IMR-90 (cell line): ENCODE measurements at regions not wholly inside any gene's neighbourhood (a gene's known extent, or its start where the extent isn't known, plus 50 kb on each side); places are given as distances from the start of the nearest gene placed in this dataset.
"Not testable (repeated sequence)": the region's sequence is repeated elsewhere in the genome, so short reads cannot be mapped to it uniquely, and the experiment has no call there.

Experiments
- ATAC-seq: fragments of 200-7000 bp; cut with Tn5 transposase; 2 replicates; pipeline ENCODE4 v1.9.1; 2020; ENCODE audit warnings: low read depth, mild to moderate bottlenecking, moderate library complexity
- BruUV-seq: library from RNA; stranded (reverse); fragments of 400-500 nt; replicated peaks from 2 replicates; lab custom pipeline; 2021; lab: Mats Ljungman, UMichigan
- CTCF ChIA-PET: fragments of 300-600 bp; formaldehyde crosslinking; extraction: SDS; loops from one replicate; lab custom pipeline; 2021; ENCODE audit warnings: antibody characterized with exemption; lab: Yijun Ruan, JAX
- POLR2A ChIA-PET: fragments of 300-600 bp; sonication (Branson Sonifier 250); formaldehyde crosslinking; loops from one replicate; lab custom pipeline; 2022; ENCODE audit warnings: antibody characterized with exemption; ENCODE audit not compliant: unreplicated experiment; lab: Charles Lee
- DNase-seq: peaks from one replicate; pipeline ENCODE4 v3.0.0; 2013
- H2AFZ ChIP-seq: replicated peaks from 2 replicates; pipeline ENCODE3; 2013; ENCODE audit warnings: low read length, mild to moderate bottlenecking; ENCODE audit not compliant: poor library complexity
- H2AK5ac ChIP-seq: 2 replicates; pipeline ENCODE4 v1.6.1; 2013; ENCODE audit warnings: low read depth, low read length, inconsistent platforms
- H2AK9ac ChIP-seq: replicated peaks from 2 replicates; pipeline ENCODE3; 2013; ENCODE audit warnings: mild to moderate bottlenecking, low read depth, low read length, moderate library complexity; ENCODE audit not compliant: poor library complexity
- H2BK120ac ChIP-seq: 2 replicates; pipeline ENCODE4 v1.6.1; 2013; ENCODE audit warnings: low read depth, low read length, inconsistent platforms
- H2BK15ac ChIP-seq: 3 replicates; pipeline ENCODE4 v1.6.1; 2013; ENCODE audit warnings: low read depth, low read length, inconsistent platforms
- H2BK20ac ChIP-seq: 2 replicates; pipeline ENCODE4 v1.6.1; 2013; ENCODE audit warnings: low read depth, mild to moderate bottlenecking, inconsistent platforms, low read length, moderate library complexity
- H2BK5ac ChIP-seq: 2 replicates; pipeline ENCODE4 v1.6.1; 2013; ENCODE audit warnings: mild to moderate bottlenecking, low read depth, low read length, inconsistent platforms; ENCODE audit not compliant: poor library complexity, severe bottlenecking
- H3K14ac ChIP-seq: replicated peaks from 2 replicates; pipeline ENCODE4 v1.6.1; 2013; ENCODE audit warnings: low read depth, low read length, inconsistent platforms
- H3K18ac ChIP-seq: 2 replicates; pipeline ENCODE4 v1.6.1; 2013; ENCODE audit warnings: low read depth, low read length, control low read depth
- H3K23ac ChIP-seq: 2 replicates; pipeline ENCODE4 v1.6.1; 2013; ENCODE audit warnings: low read depth, low read length, inconsistent platforms
- H3K27ac ChIP-seq: 2 replicates; pipeline ENCODE4 v1.5.1; 2013; ENCODE audit warnings: mild to moderate bottlenecking, control low read depth, low read length; ENCODE audit not compliant: insufficient read depth
- H3K27me3 ChIP-seq: 2 replicates; pipeline ENCODE4 v1.6.1; 2013; ENCODE audit warnings: low read length; ENCODE audit not compliant: control insufficient read depth, insufficient read depth
- H3K36me3 ChIP-seq: 2 replicates; pipeline ENCODE4 v1.6.1; 2013; ENCODE audit warnings: low read length, mixed read lengths; ENCODE audit not compliant: control insufficient read depth, insufficient read depth
- H3K4ac ChIP-seq: 2 replicates; pipeline ENCODE4 v1.6.1; 2013; ENCODE audit warnings: low read depth, low read length, inconsistent platforms
- H3K4me1 ChIP-seq: 2 replicates; pipeline ENCODE4 v1.6.1; 2013; ENCODE audit warnings: low read length, mixed read lengths; ENCODE audit not compliant: control insufficient read depth, insufficient read depth
- H3K4me2 ChIP-seq: 2 replicates; pipeline ENCODE4 v1.6.1; 2013; ENCODE audit warnings: low read depth, mild to moderate bottlenecking, control low read depth, low read length, moderate library complexity
- H3K4me3 ChIP-seq: 2 replicates; pipeline ENCODE4 v1.5.1; 2013; ENCODE audit warnings: low read depth, mild to moderate bottlenecking, control low read depth, low read length, moderate library complexity; ENCODE audit not compliant: insufficient read depth
- H3K56ac ChIP-seq: 2 replicates; pipeline ENCODE4 v1.6.1; 2013; ENCODE audit warnings: low read length, inconsistent platforms; ENCODE audit not compliant: insufficient read depth; ENCODE audit errors: extremely low read depth
- H3K79me1 ChIP-seq, 2 experiments: 2 replicates each; pipeline ENCODE4 v1.6.1; 2013; ENCODE audit warnings: low read length in 2 of 2, inconsistent platforms in 1 of 2, low read depth in 1 of 2
- H3K9ac ChIP-seq: 2 replicates; pipeline ENCODE4 v1.6.1; 2013; ENCODE audit warnings: low read depth, low read length, control low read depth
- H3K9me1 ChIP-seq: 2 replicates; pipeline ENCODE4 v1.6.1; 2013; ENCODE audit warnings: low read length, inconsistent platforms; ENCODE audit not compliant: insufficient read depth
- H3K9me3 ChIP-seq: 2 replicates; pipeline ENCODE4 v1.6.1; 2013; ENCODE audit warnings: low read length; ENCODE audit not compliant: control insufficient read depth, insufficient read depth
- H4K20me1 ChIP-seq: 2 replicates; pipeline ENCODE4 v1.6.1; 2013; ENCODE audit warnings: low read length, inconsistent platforms; ENCODE audit not compliant: insufficient read depth
- H4K5ac ChIP-seq: 2 replicates; pipeline ENCODE4 v1.6.1; 2013; ENCODE audit warnings: mild to moderate bottlenecking, low read depth, low read length, control low read depth
- H4K8ac ChIP-seq, 2 experiments: 2 replicates each; pipeline ENCODE4 v1.6.1; 2013; ENCODE audit warnings: low read depth in 2 of 2, low read length in 2 of 2, control low read depth in 1 of 2, inconsistent platforms in 1 of 2
- H4K91ac ChIP-seq: 2 replicates; pipeline ENCODE4 v1.6.1; 2013; ENCODE audit warnings: low read depth, low read length, inconsistent platforms; ENCODE audit not compliant: insufficient read depth
- CTCF ChIP-seq: conservative IDR thresholded peaks from 2 replicates; pipeline ENCODE4 v1.5.1; 2012; ENCODE audit warnings: mild to moderate bottlenecking, low read depth, low read length, improper control_type of control experiment
- WGBS, 2 experiments: methylation state at CpG; one replicate each; pipeline versions ENCODE4 v1.1.5 to v1.1.7; 2013; ENCODE audit warnings: missing lambda C conversion rate in 2 of 2; ENCODE audit not compliant: insufficient read length in 1 of 2; ENCODE audit errors: extremely low coverage in 2 of 2; 5-methylcytosine and 5-hydroxymethylcytosine counted together
- dilution Hi-C: fragments of 300-500 bp; cut with HindIII; formaldehyde crosslinking; loops from one replicate; pipeline ENCODE4 v1.14.3; 2018; ENCODE audit warnings: low sequenced_read_pairs; ENCODE audit not compliant: unreplicated experiment
- in situ Hi-C: fragments of 300-500 bp; cut with MboI; formaldehyde crosslinking; loops from 3 replicates; pipeline ENCODE4 v1.14.3; 2019; ENCODE audit warnings: low sequenced_read_pairs, inconsistent platforms, mixed read lengths
- intact Hi-C: fragments of 100-400 bp; cut with micrococcal nuclease; formaldehyde crosslinking; loops from 2 replicates; pipeline ENCODE4 v1.10.0; 2022

GRCh38 chr9:42798571-42798970 is 615.1 kb downstream of the SPATA31A6 start:
- DNase-seq, H4K91ac ChIP-seq, H3K36me3 ChIP-seq, H3K4ac ChIP-seq, H4K5ac ChIP-seq, H2AK9ac ChIP-seq, intact Hi-C loops, H3K4me1 ChIP-seq, H2BK120ac ChIP-seq, H3K14ac ChIP-seq, H2AK5ac ChIP-seq, CTCF ChIA-PET, BruUV-seq, POLR2A ChIA-PET, H2BK15ac ChIP-seq, H4K20me1 ChIP-seq, H3K79me1 ChIP-seq, H3K23ac ChIP-seq, H2BK5ac ChIP-seq, H3K9me1 ChIP-seq, in situ Hi-C loops, H3K4me2 ChIP-seq, H3K9ac ChIP-seq, H3K56ac ChIP-seq, H3K4me3 ChIP-seq, H3K27me3 ChIP-seq, H2BK20ac ChIP-seq, H2AFZ ChIP-seq, ATAC-seq, dilution Hi-C loops, H3K27ac ChIP-seq, H3K18ac ChIP-seq, H4K8ac ChIP-seq, H3K9me3 ChIP-seq: not testable (repeated sequence)
- TF ChIP-seq CTCF = 0 out of 2 replicates have a peak, but pooled peaks have one; percentile 5
- no CpG with 5 or more reads among the region's 1 CpG for WGBS, 2 experiments

- H3K14ac ChIP-seq, H3K9me1 ChIP-seq, H2AK9ac ChIP-seq, POLR2A ChIA-PET, ATAC-seq, H3K4ac ChIP-seq, H2BK15ac ChIP-seq, H2BK20ac ChIP-seq, H4K8ac ChIP-seq, H3K18ac ChIP-seq, H4K91ac ChIP-seq, H3K27ac ChIP-seq, DNase-seq, H3K4me1 ChIP-seq, H3K56ac ChIP-seq, in situ Hi-C loops, H3K36me3 ChIP-seq, H3K4me2 ChIP-seq, CTCF ChIA-PET, H2AK5ac ChIP-seq, H3K27me3 ChIP-seq, dilution Hi-C loops, H4K5ac ChIP-seq, H3K23ac ChIP-seq, H3K9ac ChIP-seq, intact Hi-C loops, H3K9me3 ChIP-seq, H2BK5ac ChIP-seq, H2BK120ac ChIP-seq, BruUV-seq, H3K79me1 ChIP-seq, H3K4me3 ChIP-seq, H2AFZ ChIP-seq, H4K20me1 ChIP-seq: not testable (repeated sequence)
- WGBS, 2 experiments = 10% methylated on average over 2 of the region's 4 CpGs; no CpG with 5 or more reads in 1 of the 2 experiments
These were observed 619.3 kb downstream of the SPATA31A6 start for GRCh38 chr9:42802716-42803115.
